Ovary (tissue), 7 donors: ENCODE measurements at regions not wholly inside any gene's neighbourhood (a gene's known extent, or its start where the extent isn't known, plus 50 kb on each side); places are given as distances from the start of the nearest gene placed in this dataset.

Experiments used
- DNase-seq, 5 donors: peaks; one replicate each; pipeline ENCODE4 v3.0.0-alpha.2; 2019 to 2020
- H3K27ac ChIP-seq, 2 donors: fragments of 200-600 bp; one replicate each; pipeline versions ENCODE4 v1.5.1 to v1.8.0; 2019 to 2022
- H3K27me3 ChIP-seq: fragments of 200-600 bp; one replicate; pipeline ENCODE4 v1.8.0; 2022
- H3K36me3 ChIP-seq: fragments of 200-600 bp; sonication (generic); one replicate; pipeline ENCODE4 v1.5.1; 2019
- H3K4me1 ChIP-seq: one replicate; pipeline ENCODE4 v1.8.1; 2013; ENCODE audit warnings: mild to moderate bottlenecking, moderate library complexity; ENCODE audit not compliant: insufficient read depth
- H3K4me3 ChIP-seq: fragments of 200-600 bp; sonication (generic); one replicate; pipeline ENCODE4 v1.5.1; 2017
- H3K9me3 ChIP-seq, 2 donors: fragments of 200-600 bp in 1 of 2; sonication (generic) in 1 of 2; one replicate each; pipeline versions ENCODE4 v1.5.1 to v1.8.1; 2013 to 2019; ENCODE audit warnings: mild to moderate bottlenecking in 1 of 2, moderate library complexity in 1 of 2
- CTCF ChIP-seq, 3 donors: fragments of 450-650 bp in 2 of 3; fragments of 200-600 bp in 1 of 3; IDR thresholded peaks; one replicate each; pipeline versions ENCODE4 v1.5.1 to v1.8.0; 2016 to 2022; ENCODE audit warnings: antibody characterized with exemption in 3 of 3, mild to moderate bottlenecking in 1 of 3
- EP300 ChIP-seq: sonication (generic); formaldehyde crosslinking; IDR thresholded peaks from one replicate; pipeline ENCODE4 v1.6.1; 2017; ENCODE audit warnings: antibody characterized with exemption
- POLR2A ChIP-seq: fragments of 450-650 bp; IDR thresholded peaks from one replicate; pipeline ENCODE4 v1.6.1; 2017; ENCODE audit warnings: antibody characterized with exemption, mild to moderate bottlenecking, moderate library complexity
- WGBS, 3 donors: extraction: QIAGEN DNeasy Blood & Tissue Kit in 1 of 3; methylation state at CpG; one replicate each; pipeline versions ENCODE4 v1.1.5 to v1.1.7; 2013 to 2017; 5-methylcytosine and 5-hydroxymethylcytosine counted together
- intact Hi-C, 4 donors: fragments of 100-400 bp; cut with DNase I; formaldehyde crosslinking; loops; one replicate each; pipeline versions ENCODE4 v1.11.0 to v1.15.1; 2022 to 2023
- donor health status: DM: no; HTN: no; CAD: no; lungs with moderate emphysema.
- donor health status: DM: no; HTN: no; CAD: no.
- donor health status: Bipolar disorder and iron deficiency.
- donor health status: DM: no; HTN: no; CAD: no.
- donor health status: DM: yes; HTN: yes; CAD: no.

GRCh38 chr1:187920976-187921375 is 1092.2 kb downstream of the PLA2G4A start:
- Histone ChIP-seq H3K27ac (no peak overlapping the region), H3K9me3 (no peaks in the 10 kb centered on the region), H3K4me1 (no peaks in the 10 kb centered on the region), H3K4me3 (no peak overlapping the region), H3K27me3 (no peaks in the 10 kb centered on the region), H3K36me3 (no peaks in the 10 kb centered on the region)
- intact Hi-C loops, result no loop called here
- no peak for DNase-seq
- TF ChIP-seq POLR2A (no peak), CTCF (IDR thresholded peaks at IDR 0.05) (no peak), EP300 (no peak)
- WGBS, 3 donors, result 95 to 97% (median 96%) methylated on average over 1 of the region's 1 CpG

- Histone ChIP-seq H3K36me3 (no peaks in the 10 kb centered on the region), H3K9me3 (no peaks in the 10 kb centered on the region), H3K4me3 (no peak overlapping the region), H3K27me3 (no peaks in the 10 kb centered on the region), H3K4me1 (no peaks in the 10 kb centered on the region), H3K27ac (no peak overlapping the region)
- DNase-seq, result no peak
- WGBS, 3 donors, result 77 to 85% (median 83%) methylated on average over 1 of the region's 1 CpG
- TF ChIP-seq EP300 (no peak), POLR2A (no peak), CTCF (IDR thresholded peaks at IDR 0.05) (no peak)
- intact Hi-C loops, result no loop called here
These were observed 1092.7 kb downstream of the PLA2G4A start for GRCh38 chr1:187921426-187921825.

GRCh38 chr1:187922255-187922654 is 1093.5 kb downstream of the PLA2G4A start:
- intact Hi-C loops, result no loop called here
- Histone ChIP-seq H3K4me1 (no peaks in the 10 kb centered on the region), H3K27ac (no peak overlapping the region), H3K27me3 (no peaks in the 10 kb centered on the region), H3K9me3 (no peaks in the 10 kb centered on the region), H3K4me3 (no peak overlapping the region), H3K36me3 (no peaks in the 10 kb centered on the region)
- WGBS, 3 donors, result 91 to 96% (median 92%) methylated on average over 2 of the region's 2 CpGs
- no peak for TF ChIP-seq CTCF (IDR thresholded peaks at IDR 0.05)
- TF ChIP-seq EP300, result no peak
- TF ChIP-seq POLR2A, result no peak
- DNase-seq, result no peak

GRCh38 chr1:187924252-187924651 is 1095.5 kb downstream of the PLA2G4A start:
- Histone ChIP-seq H3K4me1 (no peaks in the 10 kb centered on the region), H3K4me3 (no peak overlapping the region), H3K27me3 (no peaks in the 10 kb centered on the region), H3K36me3 (no peaks in the 10 kb centered on the region), H3K9me3 (no peaks in the 10 kb centered on the region), H3K27ac (no peak overlapping the region)
- no peak for TF ChIP-seq POLR2A
- TF ChIP-seq CTCF (IDR thresholded peaks at IDR 0.05), result no peak
- TF ChIP-seq EP300, result no peak
- 74 to 87% (median 76%) methylated on average over 3 of the region's 3 CpGs for WGBS, 3 donors
- intact Hi-C loops, result no loop called here
- no peak for DNase-seq

GRCh38 chr1:187928288-187928687 is 1099.5 kb downstream of the PLA2G4A start:
- 23 to 37% (median 32%) methylated on average over 4 of the region's 4 CpGs for WGBS, 3 donors
- intact Hi-C loops, result no loop called here
- Histone ChIP-seq H3K27me3 (no peaks in the 10 kb centered on the region), H3K4me1 (no peaks in the 10 kb centered on the region), H3K9me3 (no peaks in the 10 kb centered on the region), H3K36me3 (no peaks in the 10 kb centered on the region), H3K27ac (no peak overlapping the region), H3K4me3 (no peak overlapping the region)
- TF ChIP-seq CTCF (IDR thresholded peaks at IDR 0.05) (no peak), EP300 (no peak), POLR2A (no peak)
- DNase-seq, result no peak
